NCI-H2171 treated with DMSO at 0.1 percent for 48 hours (cell line): ENCODE measurements at regions not wholly inside any gene's neighbourhood (a gene's known extent, or its start where the extent isn't known, plus 50 kb on each side); places are given as distances from the start of the nearest gene placed in this dataset.
"Not testable (repeated sequence)": the region's sequence is repeated elsewhere in the genome, so short reads cannot be mapped to it uniquely, and the experiment has no call there.

ENCODE experiments used
- DNase-seq: peaks from one replicate; lab custom pipeline; 2025; lab: John Stamatoyannopoulos, UW

GRCh38 chr3:182136008-182136910 lies 424.5 kb downstream of the SOX2 start:
- DNase-seq = no peak

DNA sequence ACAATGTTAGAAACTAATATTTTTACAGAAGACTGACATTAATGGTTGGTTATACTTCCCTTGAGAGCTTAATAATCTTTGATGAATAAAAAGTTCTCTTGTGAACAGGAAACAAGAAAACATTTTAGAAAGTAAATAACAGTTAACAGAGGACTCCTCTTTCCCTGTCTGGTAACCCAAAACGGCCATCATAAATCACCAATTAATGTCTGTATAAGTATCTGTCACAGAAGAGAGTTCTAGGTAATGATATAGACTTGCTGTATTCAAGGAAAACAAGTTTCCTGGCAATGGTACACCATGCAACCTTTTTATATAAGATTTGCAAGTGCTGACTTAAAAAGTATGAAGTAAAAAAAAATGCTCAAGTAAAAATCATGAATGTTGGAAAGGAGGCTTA lies 426.7 kb downstream of the SOX2 start:
- no peak for DNase-seq

- no peak for DNase-seq
These were observed 428.1 kb downstream of the SOX2 start for GRCh38 chr3:182139627-182140357.

DNA sequence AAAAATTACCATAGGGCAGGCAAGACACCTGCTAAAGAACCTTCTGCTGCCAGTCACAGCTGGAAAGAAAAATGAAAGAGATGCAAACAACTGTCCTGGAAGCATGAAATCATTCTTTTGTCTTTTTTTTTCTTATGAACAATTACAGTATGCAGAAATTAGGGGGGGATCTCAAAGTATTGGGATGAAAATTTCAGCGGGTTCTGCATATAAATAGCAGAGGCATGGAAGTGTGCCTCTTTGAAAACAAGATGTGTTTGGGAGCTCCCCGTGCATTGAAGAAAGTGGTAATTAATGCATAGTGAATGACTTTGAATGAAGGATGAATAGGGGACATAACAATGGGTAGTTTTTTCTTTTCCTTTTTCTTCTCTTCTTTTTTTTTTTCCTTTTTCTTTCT lies 431.2 kb downstream of the SOX2 start:
- no peak for DNase-seq

DNA sequence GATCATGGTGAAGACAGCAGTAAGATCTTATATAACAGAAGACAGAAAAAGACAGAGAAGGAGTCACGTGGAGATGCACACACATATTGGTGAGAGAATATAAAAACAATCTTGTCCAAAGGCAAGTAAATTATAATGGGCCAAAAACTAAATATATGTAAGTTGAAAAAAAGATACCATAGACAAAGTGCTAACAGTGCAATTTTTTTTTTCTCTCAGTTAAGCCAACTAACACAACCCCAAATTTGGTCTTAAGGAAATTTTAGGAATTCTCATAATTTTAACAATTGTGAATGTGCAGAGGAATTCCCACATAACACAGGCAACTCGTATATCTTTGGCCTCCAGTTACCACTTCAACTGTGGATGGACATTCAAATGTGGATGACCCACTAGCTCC lies 432.2 kb downstream of the SOX2 start:
- no peak for DNase-seq

DNA sequence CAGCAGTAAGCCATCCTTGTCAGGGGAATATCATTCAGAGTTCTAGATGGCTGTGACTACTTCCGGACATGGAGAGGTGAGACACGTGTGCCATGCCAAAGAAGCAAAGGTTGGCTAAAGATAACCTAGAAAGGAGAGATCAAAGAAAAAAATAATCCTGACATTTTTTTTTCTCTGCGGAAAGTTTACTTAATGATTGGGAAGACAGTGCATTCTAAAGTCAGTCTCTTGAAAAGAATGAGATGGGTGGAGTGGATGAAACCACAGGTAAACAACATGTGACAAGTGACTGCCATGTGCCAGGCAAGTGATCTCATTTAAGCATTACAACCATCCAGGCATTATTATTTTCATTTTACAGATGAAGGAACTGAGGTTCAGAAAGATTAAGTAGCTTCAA lies 436.6 kb downstream of the SOX2 start:
- DNase-seq = no peak

GRCh38 chr3:182149594-182149993 lies 437.9 kb downstream of the SOX2 start:
- no peak for DNase-seq

DNA sequence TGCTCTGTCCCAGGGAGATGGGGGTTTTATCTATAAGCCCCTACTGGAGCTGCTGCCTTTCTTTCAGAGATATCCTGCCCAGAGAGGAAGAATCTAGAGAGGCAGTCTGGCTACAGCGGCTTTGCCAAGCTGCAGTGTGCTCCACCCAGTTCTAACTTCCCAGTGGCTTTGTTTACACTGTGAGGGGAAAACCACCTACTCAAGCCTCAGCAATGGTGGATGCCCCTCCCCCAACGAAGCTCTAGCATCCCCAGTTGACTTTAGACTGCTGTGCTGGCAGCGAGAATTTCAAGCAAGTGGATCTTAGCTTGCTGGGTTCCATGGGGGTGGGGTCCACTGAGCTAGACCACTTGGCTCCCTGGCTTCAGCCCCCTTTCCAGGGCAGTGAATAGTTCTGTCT lies 444.6 kb downstream of the SOX2 start:
- DNase-seq = not testable (repeated sequence)

DNA sequence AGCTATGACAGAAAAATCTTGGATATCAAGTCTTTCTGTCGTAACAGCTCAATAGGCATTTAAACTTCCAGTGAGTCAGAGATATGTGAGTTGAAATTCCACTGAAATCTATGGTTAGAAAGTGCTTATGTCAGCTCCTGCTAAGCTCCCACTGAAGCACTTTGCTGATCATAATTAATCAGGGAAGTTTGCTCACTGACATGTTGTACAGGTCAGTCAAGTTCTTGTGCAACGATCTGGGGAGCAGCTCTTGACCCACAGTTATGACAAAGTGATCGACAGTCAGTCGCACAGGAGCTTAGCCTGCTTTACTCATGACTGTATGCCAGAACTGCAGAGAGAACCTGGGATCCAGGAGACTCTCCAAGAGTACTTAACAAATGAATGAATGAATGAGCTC lies 453.5 kb downstream of the SOX2 start:
- no peak for DNase-seq

DNA sequence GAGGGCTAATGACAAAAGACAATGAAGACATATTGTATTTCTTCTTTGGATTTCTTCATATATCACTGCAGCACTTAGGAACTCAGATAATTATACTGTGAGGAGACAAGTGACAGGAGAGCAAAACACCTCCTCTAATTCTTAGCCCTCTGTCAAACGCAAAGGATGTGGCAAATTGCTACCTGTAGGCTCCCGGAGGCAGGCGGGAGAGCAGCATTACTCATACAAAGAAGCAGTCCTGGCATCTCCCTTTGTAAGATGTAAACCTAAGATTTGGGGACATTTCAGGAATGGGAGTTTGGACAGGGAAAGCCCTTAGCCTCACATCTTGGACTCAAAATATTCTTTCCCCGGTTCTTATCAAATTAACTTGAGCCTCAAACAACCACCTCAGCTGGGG lies 460.8 kb downstream of the SOX2 start:
- DNase-seq = no peak

GRCh38 chr3:182178488-182179200 lies 466.9 kb downstream of the SOX2 start:
- no peak for DNase-seq

DNA sequence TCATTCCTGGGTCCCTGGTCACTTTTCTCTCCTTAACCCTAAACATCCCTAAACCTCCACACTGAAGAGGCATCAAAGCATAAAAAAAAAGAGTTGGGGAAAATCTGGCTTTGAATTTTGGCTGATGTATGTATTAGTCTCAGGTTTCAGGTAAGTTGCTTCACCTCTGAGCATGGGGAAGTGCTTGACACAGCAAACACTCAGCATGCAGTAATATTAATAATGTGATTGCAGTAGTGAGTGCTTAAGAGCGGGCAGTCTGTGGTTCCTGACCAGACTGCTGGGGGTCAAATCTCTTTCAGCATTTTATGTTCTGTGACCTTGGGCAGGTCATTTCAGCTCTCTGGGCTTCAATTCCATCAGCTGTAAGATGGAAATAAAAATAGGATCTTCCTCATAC lies 467.9 kb downstream of the SOX2 start:
- DNase-seq = peak; percentile 72

GRCh38 chr3:182180654-182181385 lies 469.1 kb downstream of the SOX2 start:
- DNase-seq = peak; percentile 57

- DNase-seq = peak; percentile 99
These were observed 470.8 kb downstream of the SOX2 start for GRCh38 chr3:182182531-182182968.

GRCh38 chr3:182183716-182184430 lies 472.1 kb downstream of the SOX2 start:
- no peak for DNase-seq

DNA sequence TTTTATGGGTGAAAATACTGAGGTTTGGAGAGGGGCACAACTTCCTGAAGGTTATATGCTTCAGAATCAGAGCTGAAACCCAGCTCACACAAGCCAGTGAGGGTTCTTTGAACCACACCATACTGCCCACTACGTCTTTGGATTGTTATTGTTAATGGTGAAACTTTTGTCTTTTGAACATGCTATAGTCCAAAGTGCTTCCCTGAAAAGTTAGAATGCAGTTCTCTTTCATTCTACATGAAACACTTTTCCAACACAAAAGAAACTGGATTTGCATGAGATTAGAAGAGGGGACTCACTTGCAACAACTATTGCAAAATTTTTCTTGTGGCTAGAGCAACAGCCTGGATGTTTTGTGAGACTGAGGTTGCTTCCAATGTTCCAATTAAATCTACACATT lies 473.6 kb downstream of the SOX2 start:
- DNase-seq = no peak

DNA sequence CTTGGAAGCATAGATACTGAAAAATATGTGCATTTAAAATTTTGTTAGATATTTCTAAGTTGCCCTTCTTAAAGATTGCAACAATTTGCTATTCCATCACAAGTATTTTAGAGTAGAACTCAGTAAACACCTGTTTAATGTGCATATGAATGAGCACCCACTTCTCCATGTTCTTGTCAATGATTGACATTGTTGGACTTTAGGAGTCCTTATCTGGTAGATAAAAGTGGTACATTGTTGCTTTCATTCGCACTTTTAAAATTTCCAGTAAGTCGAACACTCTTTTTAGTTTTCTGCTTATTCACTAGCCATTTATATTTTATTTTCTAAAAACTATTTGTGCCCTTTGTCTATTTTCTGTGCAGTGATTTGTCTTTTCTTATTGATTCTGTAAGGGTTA lies 478.3 kb downstream of the SOX2 start:
- DNase-seq = no peak

GRCh38 chr3:182198345-182198744 lies 486.6 kb downstream of the SOX2 start:
- no peak for DNase-seq

- DNase-seq = no peak
These were observed 489.9 kb downstream of the SOX2 start for GRCh38 chr3:182201456-182202168.

- DNase-seq = peak; percentile 78
These were observed 500.9 kb downstream of the SOX2 start for GRCh38 chr3:182212479-182213076.
